AG04449 (cell line): ENCODE measurements at regions not wholly inside any gene's neighbourhood (a gene's known extent, or its start where the extent isn't known, plus 50 kb on each side); places are given as distances from the start of the nearest gene placed in this dataset.

ENCODE experiments used
- CTCF ChIA-PET: fragments of 350-600 bp; formaldehyde crosslinking; extraction: SDS; loops from one replicate; lab custom pipeline; 2021; ENCODE audit warnings: antibody characterized with exemption; lab: Yijun Ruan, JAX
- POLR2A ChIA-PET: fragments of 400-600, 350-600 bp; formaldehyde crosslinking; extraction: SDS; loops from one replicate; lab custom pipeline; 2020; ENCODE audit warnings: antibody characterized with exemption, inconsistent platforms; lab: Yijun Ruan, JAX
- DNase-seq: peaks from one replicate; pipeline ENCODE4 v3.0.0-alpha.2; 2010; ENCODE audit warnings: low read depth, low spot score
- H3K4me3 ChIP-seq: 2 replicates; pipeline ENCODE4 v1.5.1; 2011; ENCODE audit warnings: low read depth, mild to moderate bottlenecking, control low read depth, low read length
- CTCF ChIP-seq: IDR thresholded peaks from one replicate; pipeline ENCODE4 v1.5.1; 2011; ENCODE audit warnings: mild to moderate bottlenecking, moderate library complexity, low read length, control low read depth, inconsistent platforms; ENCODE audit not compliant: insufficient read depth; ENCODE audit errors: missing control alignments

GRCh38 chr15:31867536-31868442, 162.5 kb upstream of the CHRNA7 start:
- ChIA-PET POLR2A (no interaction called here), CTCF (interaction anchor here (0.6 to 2.0 kb wide), 8 partner anchors 8 to 296 kb away, joined by 3 to 6 read pairs (median 4); no protein-coding TSS in a partner anchor)

DNA sequence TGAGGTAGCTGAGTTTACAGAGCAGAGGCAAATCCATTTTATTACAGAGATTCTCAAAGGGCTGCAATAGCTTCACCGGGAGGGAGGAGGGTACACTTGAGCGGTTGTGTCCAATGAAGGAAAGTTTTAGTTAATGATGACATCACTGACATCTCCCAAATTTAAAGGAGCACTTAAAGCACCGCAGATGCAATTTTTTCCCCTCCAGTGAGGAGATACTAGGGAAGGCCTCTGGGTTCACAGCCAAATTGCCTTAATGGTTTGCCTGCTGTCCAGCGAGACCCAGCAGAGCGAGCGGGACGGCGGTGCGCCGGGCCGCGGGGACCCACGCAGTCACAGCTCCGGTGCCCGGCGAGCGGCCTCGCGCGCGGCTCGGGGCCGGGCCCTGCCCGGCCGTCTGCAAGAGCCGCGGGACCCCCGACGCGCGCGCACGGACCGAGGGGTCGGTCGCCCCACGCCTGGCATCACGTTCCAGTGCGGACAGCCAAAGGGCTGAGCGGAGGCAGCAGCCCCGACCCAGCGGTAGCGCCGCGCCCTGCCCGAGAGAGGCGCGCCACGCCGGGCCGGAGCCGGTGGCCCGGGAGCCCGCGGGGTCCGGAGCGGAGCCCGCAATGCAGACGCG, 160.5 kb upstream of the CHRNA7 start:
- peak overlapping the region; percentile 63 for H3K4me3 ChIP-seq
- ChIA-PET CTCF (no interaction called here), POLR2A (no interaction called here)
- TF ChIP-seq CTCF: no peak
- DNase-seq: no peak

More at GRCh38 chr15:31867536-31868442, 162.5 kb upstream of the CHRNA7 start:
- TF ChIP-seq CTCF: peak; percentile 80
- H3K4me3 ChIP-seq: no peak overlapping the region
- no peak for DNase-seq

GRCh38 chr15:31870328-31871165, 159.8 kb upstream of the CHRNA7 start, which contains the start of gene OTUD7A:
Gene OTUD7A, minus strand, starts transcription at chr15:31870673.
- no peak for DNase-seq
- no peak for TF ChIP-seq CTCF
- peak within 1 kb of the TSS; percentile 63 for H3K4me3 ChIP-seq
- POLR2A ChIA-PET: no interaction called here
- CTCF ChIA-PET: no interaction called here

- ChIA-PET POLR2A (no interaction called here), CTCF (no interaction called here)
- TF ChIP-seq CTCF: no peak
- peak overlapping the region; percentile 58 for H3K4me3 ChIP-seq
- no peak for DNase-seq
Observed at GRCh38 chr15:31871166-31871886, 159.0 kb upstream of the CHRNA7 start.

- ChIA-PET POLR2A (no interaction called here), CTCF (no interaction called here)
- no peak for DNase-seq
- no peak overlapping the region for H3K4me3 ChIP-seq
- TF ChIP-seq CTCF: no peak
Observed at GRCh38 chr15:31871887-31872281, 158.4 kb upstream of the CHRNA7 start.
